HepG2 (cell line): ENCODE measurements at regions not wholly inside any gene's neighbourhood (a gene's known extent, or its start where the extent isn't known, plus 50 kb on each side); places are given as distances from the start of the nearest gene placed in this dataset.
A peak's percentile ranks its signal among the peaks of the same experiment; 100 is the strongest.

ENCODE experiments used
- ATAC-seq: fragments of 200-7000 bp; cut with Tn5 transposase; 3 replicates; pipeline ENCODE4 v1.9.1; 2020; ENCODE audit warnings: mild to moderate bottlenecking, moderate library complexity
- BruUV-seq: library from RNA; stranded (reverse); fragments of 400-500 nt; replicated peaks from 2 replicates; lab custom pipeline; 2021; lab: Mats Ljungman, UMichigan
- CTCF ChIA-PET: fragments of 300-600 bp; formaldehyde crosslinking; extraction: SDS; loops from one replicate; lab custom pipeline; 2021; ENCODE audit warnings: low total read pairs, inconsistent platforms, low intra/inter-chr PET ratio; lab: Yijun Ruan, JAX
- POLR2A ChIA-PET: fragments of 350-600 bp; sonication (Branson Sonifier 250); formaldehyde crosslinking; loops from one replicate; lab custom pipeline; 2020; ENCODE audit warnings: antibody characterized with exemption, inconsistent platforms; lab: Yijun Ruan, JAX
- DNase-seq: peaks from one replicate; pipeline ENCODE4 v3.0.0-alpha.2; 2015; ENCODE audit warnings: low spot score
- FAIRE-seq: peaks from 3 replicates; lab custom pipeline; 2011; peaks lifted over from hg19 to GRCh38; lab: Jason Lieb, UNC
- H2AFZ ChIP-seq: one replicate; pipeline ENCODE4 v1.6.1; 2011; ENCODE audit warnings: low read length, inconsistent platforms
- H3K27ac ChIP-seq: fragments of 300-600 bp; 3 replicates; pipeline ENCODE4 v1.8.0; 2011; ENCODE audit warnings: mixed run types, mild to moderate bottlenecking, mixed read lengths, low read length, inconsistent platforms; ENCODE audit not compliant: insufficient read depth; ENCODE audit errors: extremely low read length
- H3K27me3 ChIP-seq, 2 experiments: fragments of 200-600 bp in 1 of 2; 2 replicates in 1 of 2; 3 replicates in 1 of 2; pipeline versions ENCODE4 v1.6.0 to v1.8.0; 2011; ENCODE audit warnings: low read length in 2 of 2, mild to moderate bottlenecking in 2 of 2, moderate library complexity in 2 of 2, inconsistent platforms in 1 of 2; ENCODE audit not compliant: insufficient read depth in 2 of 2, control insufficient read depth in 1 of 2
- H3K36me3 ChIP-seq, 2 experiments: fragments of 200-600 bp in 1 of 2; replicated peaks in 1 of 2; 2 replicates in 1 of 2; 3 replicates in 1 of 2; pipeline versions ENCODE4 v1.5.1 to v1.8.0; 2011; ENCODE audit warnings: low read length in 2 of 2, inconsistent platforms in 1 of 2; ENCODE audit not compliant: insufficient read depth in 2 of 2, control insufficient read depth in 1 of 2
- H3K4me1 ChIP-seq: 2 replicates; pipeline ENCODE4 v1.5.1; 2012; ENCODE audit warnings: low read length, inconsistent platforms; ENCODE audit not compliant: insufficient read depth
- H3K4me2 ChIP-seq: 2 replicates; pipeline ENCODE4 v1.6.0; 2011; ENCODE audit warnings: low read depth, low read length, inconsistent platforms
- H3K4me3 ChIP-seq, 3 experiments: fragments of 200-600 bp in 1 of 3; sonication (generic), shearing (Covaris generic) in 1 of 3; replicated peaks in 1 of 3; 2 replicates each; pipeline ENCODE4 v1.5.1; 2011 to 2016; ENCODE audit warnings: low read length in 3 of 3, inconsistent platforms in 2 of 3, low read depth in 2 of 3, mild to moderate bottlenecking in 2 of 3, control low read depth in 1 of 3, mixed read lengths in 1 of 3; ENCODE audit not compliant: insufficient read depth in 1 of 3
- H3K79me2 ChIP-seq: one replicate; pipeline ENCODE4 v1.6.1; 2011; ENCODE audit warnings: low read length, inconsistent platforms; ENCODE audit not compliant: insufficient read depth
- H3K9ac ChIP-seq: 2 replicates; pipeline ENCODE4 v1.6.0; 2011; ENCODE audit warnings: mild to moderate bottlenecking, low read depth, low read length, inconsistent platforms; ENCODE audit not compliant: insufficient read depth
- H3K9me3 ChIP-seq: 2 replicates; pipeline ENCODE4 v1.5.1; 2012; ENCODE audit warnings: mild to moderate bottlenecking, low read length
- H4K20me1 ChIP-seq: 2 replicates; pipeline ENCODE4 v1.6.0; 2011; ENCODE audit warnings: inconsistent platforms, mild to moderate bottlenecking, low read length, moderate library complexity; ENCODE audit not compliant: insufficient read depth
- ATF7 ChIP-seq, 2 experiments: fragments of 450-650 bp in 1 of 2; sonication (generic) in 1 of 2; formaldehyde crosslinking in 1 of 2; IDR thresholded peaks; 2 replicates each; pipeline versions ENCODE4 v1.4.0 to v1.6.1; 2016 to 2020; ENCODE audit warnings: antibody characterized with exemption in 1 of 2, mild to moderate bottlenecking in 1 of 2, missing genetic modification reagents in 1 of 2
- CENPX ChIP-seq: sonication (generic); formaldehyde crosslinking; IDR thresholded peaks from 2 replicates; pipeline ENCODE4 v1.9.0; 2021; ENCODE audit warnings: mild to moderate bottlenecking, missing genetic modification reagents, moderate library complexity
- ELF3 ChIP-seq: IDR thresholded peaks from 2 replicates; pipeline ENCODE4 v1.6.1; 2016; ENCODE audit warnings: missing genetic modification reagents, missing compliant biosample characterization
- MED1 ChIP-seq: sonication (generic); formaldehyde crosslinking; IDR thresholded peaks from 2 replicates; pipeline ENCODE4 v1.4.0; 2020; ENCODE audit warnings: missing genetic modification reagents
- NFIC ChIP-seq: IDR thresholded peaks from 2 replicates; pipeline ENCODE4 v1.6.1; 2012; ENCODE audit warnings: mild to moderate bottlenecking, low read length, inconsistent platforms
- SOX13 ChIP-seq, 3 experiments: fragments of 450-650 bp in 1 of 3; sonication (generic) in 1 of 3; formaldehyde crosslinking in 1 of 3; IDR thresholded peaks in 2 of 3; conservative IDR thresholded peaks in 1 of 3; 2 replicates each; pipeline versions ENCODE4 v1.5.0 to v1.6.1; 2016 to 2020; ENCODE audit warnings: antibody characterized with exemption in 1 of 3, mild to moderate bottlenecking in 1 of 3, missing compliant biosample characterization in 1 of 3, missing genetic modification reagents in 1 of 3, moderate library complexity in 1 of 3
- SSRP1 ChIP-seq: IDR thresholded peaks from 2 replicates; pipeline ENCODE4 v1.6.1; 2016; ENCODE audit warnings: control low read depth
- ZNF317 ChIP-seq: sonication (generic); formaldehyde crosslinking; IDR thresholded peaks from 2 replicates; pipeline ENCODE4 v1.5.0; 2020; ENCODE audit warnings: mild to moderate bottlenecking, missing genetic modification reagents
- ZNF451 ChIP-seq: sonication (generic); formaldehyde crosslinking; IDR thresholded peaks from 2 replicates; pipeline ENCODE4 v1.5.0; 2020; ENCODE audit warnings: mild to moderate bottlenecking, missing genetic modification reagents
- WGBS: methylation state at CpG from one replicate; pipeline ENCODE4 v1.1.6; 2017; ENCODE audit warnings: low lambda C conversion rate; 5-methylcytosine and 5-hydroxymethylcytosine counted together
- in situ Hi-C: cut with HindIII; loops from 2 replicates; pipeline ENCODE4 v1.10.0; 2017; ENCODE audit warnings: low pct_unique_long_range_greater_than_20kb; ENCODE audit not compliant: extremely low pct_ligation_motif_present
- intact Hi-C: fragments of 100-400 bp; cut with micrococcal nuclease; formaldehyde crosslinking; loops from one replicate; pipeline ENCODE4 v1.10.0; 2022; ENCODE audit not compliant: unreplicated experiment
- TF ChIP-seq, protein P1 (sequence below): IDR thresholded peaks from 2 replicates; pipeline ENCODE4 v1.6.1; 2012; ENCODE audit warnings: inconsistent platforms
- TF ChIP-seq, protein P2 (sequence below): sonication (generic); formaldehyde crosslinking; IDR thresholded peaks from 2 replicates; pipeline ENCODE4 v1.5.1; 2020; ENCODE audit warnings: mild to moderate bottlenecking, missing genetic modification reagents, borderline replicate concordance

GRCh38 chr1:147850737-147851136, 51.9 kb upstream of the GJA8 start:
- 56% methylated on average over 1 of the region's 1 CpG for WGBS
- no peak overlapping the region for H3K27ac ChIP-seq
- no peaks in the 10 kb centered on the region for H3K36me3 ChIP-seq
- no peak for DNase-seq
- H3K27me3 ChIP-seq: no peaks in the 10 kb centered on the region
- TF ChIP-seq CENPX (CRISPR knock-in tag): no peak
- peak; percentile 33; the same call in 1 of the 2 replicates for TF ChIP-seq ATF7 (IDR thresholded peaks at IDR 0.05)
- TF ChIP-seq ATF7 (CRISPR knock-in tag; IDR thresholded peaks at IDR 0.05): no peak
- H3K9ac ChIP-seq: no peak overlapping the region
- no peak overlapping the region for H3K4me3 ChIP-seq
- no peaks in the 10 kb centered on the region for H3K79me2 ChIP-seq
- no TSS peak for BruUV-seq
- in situ Hi-C loops: no loop called here
- CTCF ChIA-PET: no interaction called here
- intact Hi-C loops: no loop called here
- FAIRE-seq: no peak
- H3K9me3 ChIP-seq: no peaks in the 10 kb centered on the region
- no peaks in the 10 kb centered on the region for H4K20me1 ChIP-seq
- no peak overlapping the region for H3K4me2 ChIP-seq
- no peak overlapping the region for H2AFZ ChIP-seq
- no peak for ATAC-seq
- POLR2A ChIA-PET: no interaction called here
- peaks cover 28% of the 10 kb centered on the region for H3K4me1 ChIP-seq

GRCh38 chr1:147851149-147851548, 51.4 kb upstream of the GJA8 start:
- H3K4me2 ChIP-seq: peak overlapping the region; percentile 18; the same call in 1 of the 2 replicates
- 0% methylated on average over 2 of the region's 2 CpGs for WGBS
- TF ChIP-seq ZNF451 (CRISPR knock-in tag) (no peak), NFIC (no peak), MED1 (CRISPR knock-in tag) (0 out of 2 replicates have a peak, but pooled peaks have one; percentile 37), SOX13 (IDR thresholded peaks at IDR 0.05) (no peak), SOX13 (CRISPR knock-in tag; conservative IDR thresholded peaks at IDR 0.05 in 1 of 2, IDR thresholded peaks at IDR 0.05 in 1 of 2) (peak in 1 of 2 experiments; percentile 32; a peak in 1 of 4 replicates), ZNF317 (CRISPR knock-in tag) (no peak), ELF3 (CRISPR knock-in tag) (peak; percentile 55; the same call in 1 of the 2 replicates), SSRP1 (CRISPR knock-in tag) (no peak)
- TF ChIP-seq, protein P1, sequence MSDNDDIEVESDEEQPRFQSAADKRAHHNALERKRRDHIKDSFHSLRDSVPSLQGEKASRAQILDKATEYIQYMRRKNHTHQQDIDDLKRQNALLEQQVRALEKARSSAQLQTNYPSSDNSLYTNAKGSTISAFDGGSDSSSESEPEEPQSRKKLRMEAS: no peak
- TF ChIP-seq, protein P2, sequence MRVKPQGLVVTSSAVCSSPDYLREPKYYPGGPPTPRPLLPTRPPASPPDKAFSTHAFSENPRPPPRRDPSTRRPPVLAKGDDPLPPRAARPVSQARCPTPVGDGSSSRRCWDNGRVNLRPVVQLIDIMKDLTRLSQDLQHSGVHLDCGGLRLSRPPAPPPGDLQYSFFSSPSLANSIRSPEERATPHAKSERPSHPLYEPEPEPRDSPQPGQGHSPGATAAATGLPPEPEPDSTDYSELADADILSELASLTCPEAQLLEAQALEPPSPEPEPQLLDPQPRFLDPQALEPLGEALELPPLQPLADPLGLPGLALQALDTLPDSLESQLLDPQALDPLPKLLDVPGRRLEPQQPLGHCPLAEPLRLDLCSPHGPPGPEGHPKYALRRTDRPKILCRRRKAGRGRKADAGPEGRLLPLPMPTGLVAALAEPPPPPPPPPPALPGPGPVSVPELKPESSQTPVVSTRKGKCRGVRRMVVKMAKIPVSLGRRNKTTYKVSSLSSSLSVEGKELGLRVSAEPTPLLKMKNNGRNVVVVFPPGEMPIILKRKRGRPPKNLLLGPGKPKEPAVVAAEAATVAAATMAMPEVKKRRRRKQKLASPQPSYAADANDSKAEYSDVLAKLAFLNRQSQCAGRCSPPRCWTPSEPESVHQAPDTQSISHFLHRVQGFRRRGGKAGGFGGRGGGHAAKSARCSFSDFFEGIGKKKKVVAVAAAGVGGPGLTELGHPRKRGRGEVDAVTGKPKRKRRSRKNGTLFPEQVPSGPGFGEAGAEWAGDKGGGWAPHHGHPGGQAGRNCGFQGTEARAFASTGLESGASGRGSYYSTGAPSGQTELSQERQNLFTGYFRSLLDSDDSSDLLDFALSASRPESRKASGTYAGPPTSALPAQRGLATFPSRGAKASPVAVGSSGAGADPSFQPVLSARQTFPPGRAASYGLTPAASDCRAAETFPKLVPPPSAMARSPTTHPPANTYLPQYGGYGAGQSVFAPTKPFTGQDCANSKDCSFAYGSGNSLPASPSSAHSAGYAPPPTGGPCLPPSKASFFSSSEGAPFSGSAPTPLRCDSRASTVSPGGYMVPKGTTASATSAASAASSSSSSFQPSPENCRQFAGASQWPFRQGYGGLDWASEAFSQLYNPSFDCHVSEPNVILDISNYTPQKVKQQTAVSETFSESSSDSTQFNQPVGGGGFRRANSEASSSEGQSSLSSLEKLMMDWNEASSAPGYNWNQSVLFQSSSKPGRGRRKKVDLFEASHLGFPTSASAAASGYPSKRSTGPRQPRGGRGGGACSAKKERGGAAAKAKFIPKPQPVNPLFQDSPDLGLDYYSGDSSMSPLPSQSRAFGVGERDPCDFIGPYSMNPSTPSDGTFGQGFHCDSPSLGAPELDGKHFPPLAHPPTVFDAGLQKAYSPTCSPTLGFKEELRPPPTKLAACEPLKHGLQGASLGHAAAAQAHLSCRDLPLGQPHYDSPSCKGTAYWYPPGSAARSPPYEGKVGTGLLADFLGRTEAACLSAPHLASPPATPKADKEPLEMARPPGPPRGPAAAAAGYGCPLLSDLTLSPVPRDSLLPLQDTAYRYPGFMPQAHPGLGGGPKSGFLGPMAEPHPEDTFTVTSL (CRISPR knock-in tag): peak; percentile 72; the same call in 1 of the 2 replicates

More at GRCh38 chr1:147851149-147851548, 51.4 kb upstream of the GJA8 start:
- Histone ChIP-seq H4K20me1 (no peaks in the 10 kb centered on the region), H3K36me3 (no peaks in the 10 kb centered on the region), H3K4me1 (peaks cover 28% of the 10 kb centered on the region), H3K27me3 (no peaks in the 10 kb centered on the region), H2AFZ (no peak overlapping the region), H3K9ac (no peak overlapping the region), H3K27ac (no peak overlapping the region), H3K79me2 (no peaks in the 10 kb centered on the region), H3K4me3 (no peak overlapping the region), H3K9me3 (no peaks in the 10 kb centered on the region)
- ATAC-seq (peak; percentile 92), DNase-seq (peak; percentile 80), FAIRE-seq (no peak)
- intact Hi-C loops (no loop called here), in situ Hi-C loops (no loop called here)
- BruUV-seq: no TSS peak
- POLR2A ChIA-PET: no interaction called here
- CTCF ChIA-PET: no interaction called here
